Inflammatory macrophage (primary cell): ENCODE measurements at regions not wholly inside any gene's neighbourhood (a gene's known extent, or its start where the extent isn't known, plus 50 kb on each side); places are given as distances from the start of the nearest gene placed in this dataset.
"Not testable (repeated sequence)": the region's sequence is repeated elsewhere in the genome, so short reads cannot be mapped to it uniquely, and the experiment has no call there.

Experiments used
- DNase-seq, 2 donors: peaks; one replicate each; pipeline ENCODE4 v3.0.0-alpha.2; 2020 to 2022

- DNase-seq: no peak
These were observed 743.8 kb upstream of the INTU start for GRCh38 chr4:126888968-126889367.

GRCh38 chr4:126890383-126890782 is 742.4 kb upstream of the INTU start:
- no peak for DNase-seq

GRCh38 chr4:126890994-126891393 is 741.8 kb upstream of the INTU start:
- no peak for DNase-seq

GRCh38 chr4:126894963-126895362 is 737.8 kb upstream of the INTU start:
- DNase-seq: no peak

- no peak for DNase-seq
These were observed 736.7 kb upstream of the INTU start for GRCh38 chr4:126895988-126896570.

GRCh38 chr4:126897038-126897437 is 735.7 kb upstream of the INTU start:
- DNase-seq: no peak

- no peak for DNase-seq
These were observed 733.9 kb upstream of the INTU start for GRCh38 chr4:126898815-126899214.

- DNase-seq: no peak
These were observed 733.4 kb upstream of the INTU start for GRCh38 chr4:126899331-126899801.

- no peak for DNase-seq
These were observed 726.3 kb upstream of the INTU start for GRCh38 chr4:126906466-126906865.

- no peak for DNase-seq
These were observed 725.4 kb upstream of the INTU start for GRCh38 chr4:126907389-126907788.

- no peak for DNase-seq
These were observed 716.6 kb upstream of the INTU start for GRCh38 chr4:126916049-126916625.

GRCh38 chr4:126916626-126917140 is 716.1 kb upstream of the INTU start:
- no peak for DNase-seq

GRCh38 chr4:126922328-126922938 is 710.3 kb upstream of the INTU start:
- DNase-seq: not testable (repeated sequence)

- DNase-seq: no peak
These were observed 708.5 kb upstream of the INTU start for GRCh38 chr4:126924237-126924636.

- not testable (repeated sequence) for DNase-seq
These were observed 702.7 kb upstream of the INTU start for GRCh38 chr4:126930059-126930458.

GRCh38 chr4:126935801-126936200 is 697.0 kb upstream of the INTU start:
- no peak for DNase-seq

- DNase-seq: no peak
These were observed 695.4 kb upstream of the INTU start for GRCh38 chr4:126937342-126937741.

- DNase-seq: no peak
These were observed 694.8 kb upstream of the INTU start for GRCh38 chr4:126937846-126938422.

GRCh38 chr4:126939401-126939800 is 693.4 kb upstream of the INTU start:
- no peak for DNase-seq

GRCh38 chr4:126947536-126947935 is 685.2 kb upstream of the INTU start:
- no peak for DNase-seq

- DNase-seq: no peak
These were observed 678.0 kb upstream of the INTU start for GRCh38 chr4:126954537-126955291.

- no peak for DNase-seq
These were observed 677.2 kb upstream of the INTU start for GRCh38 chr4:126955292-126956183.
